ENCODE measurements at regions not wholly inside any gene's neighbourhood (a gene's known extent, or its start where the extent isn't known, plus 50 kb on each side); places are given as distances from the start of the nearest gene placed in this dataset.

- TF ChIP-seq CTCF (IDR thresholded peaks at IDR 0.05) (no peak), POLR2A (IDR thresholded peaks at IDR 0.05) (no peak)
Observed at GRCh38 chr15:25172691-25173090, 217.9 kb downstream of the SNRPN start.

Measured in ovary (tissue), 3 donors.